ENCODE measurements at regions not wholly inside any gene's neighbourhood (a gene's known extent, or its start where the extent isn't known, plus 50 kb on each side); places are given as distances from the start of the nearest gene placed in this dataset.

- no peak for TF ChIP-seq CTCF (IDR thresholded peaks at IDR 0.05; ENCODE audit: insufficient read depth, low read depth, low read length, missing control alignments)
- no peak for DNase-seq (ENCODE audit: low read depth)
- H3K4me3 ChIP-seq (ENCODE audit: low read depth, low read length), result no peak overlapping the region
Observed at GRCh38 chr5:89199306-89199705, 316.3 kb upstream of the MEF2C start.

GRCh38 chr5:89191374-89191773 lies 308.4 kb upstream of the MEF2C start:
- no peak overlapping the region for H3K4me3 ChIP-seq (ENCODE audit: low read depth, low read length)
- no peak for DNase-seq (ENCODE audit: low read depth)
- no peak for TF ChIP-seq CTCF (IDR thresholded peaks at IDR 0.05; ENCODE audit: insufficient read depth, low read depth, low read length, missing control alignments)

DNA sequence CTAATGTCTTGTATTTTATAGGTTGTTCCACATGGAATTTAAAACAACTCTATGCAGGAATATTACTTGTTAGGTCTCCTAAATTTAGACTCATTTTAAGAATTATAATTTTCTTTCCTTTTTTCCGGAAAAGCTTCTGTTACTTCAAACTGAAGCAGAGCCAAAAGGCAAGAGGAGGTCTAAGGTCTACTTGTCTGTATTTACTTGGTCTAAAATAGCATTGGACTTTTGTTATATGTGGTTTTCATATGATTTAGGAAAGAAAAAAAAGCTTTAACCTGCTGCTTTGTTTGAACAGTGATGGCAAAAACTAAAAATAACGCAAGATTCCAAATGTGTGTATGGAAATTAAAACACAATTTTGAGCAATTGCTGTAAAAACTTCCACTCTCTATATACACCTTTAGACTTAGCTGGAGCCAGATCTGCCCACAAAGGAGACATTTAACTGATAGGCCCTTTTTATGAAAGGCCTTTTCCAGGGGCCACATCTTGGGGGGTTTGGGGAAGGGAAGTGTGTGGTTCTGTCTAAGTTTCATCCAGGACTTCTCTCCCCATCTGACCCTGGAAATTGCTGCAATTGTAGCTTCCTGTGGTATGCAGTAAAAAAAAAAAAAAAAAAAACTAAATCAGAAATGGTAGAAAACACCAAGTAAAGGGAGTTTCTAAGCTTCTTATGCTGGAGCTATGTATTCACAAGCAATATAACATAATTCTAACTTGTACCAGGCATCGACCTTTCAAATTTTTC lies 307.7 kb upstream of the MEF2C start:
- no peak overlapping the region for H3K4me3 ChIP-seq (ENCODE audit: low read depth, low read length)
- TF ChIP-seq CTCF (IDR thresholded peaks at IDR 0.05; ENCODE audit: insufficient read depth, low read depth, low read length, missing control alignments), result no peak
- no peak for DNase-seq (ENCODE audit: low read depth)

- no peak for TF ChIP-seq CTCF (IDR thresholded peaks at IDR 0.05; ENCODE audit: insufficient read depth, low read depth, low read length, missing control alignments)
- H3K4me3 ChIP-seq (ENCODE audit: low read depth, low read length), result no peak overlapping the region
- no peak for DNase-seq (ENCODE audit: low read depth)
Observed at GRCh38 chr5:89187883-89188465, 305.0 kb upstream of the MEF2C start.

DNA sequence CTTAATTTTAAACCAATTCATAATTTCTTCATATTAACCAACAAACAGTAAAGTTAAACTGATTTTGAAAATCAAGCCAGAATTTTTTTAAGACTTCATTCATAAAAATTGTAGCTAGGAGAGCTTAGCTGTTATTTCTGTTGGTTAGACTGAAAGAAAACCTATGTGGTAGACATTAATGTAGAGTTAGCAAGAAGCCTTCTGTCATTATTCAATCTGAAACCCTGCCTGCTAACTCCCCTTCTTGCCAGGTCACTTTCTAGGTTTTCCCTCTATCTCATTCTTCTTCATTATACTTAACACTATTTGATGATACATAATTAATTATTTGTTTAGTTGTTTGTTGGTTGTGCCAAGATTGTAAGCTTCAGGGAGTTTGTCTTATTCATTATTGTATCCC lies 304.3 kb upstream of the MEF2C start:
- no peak for TF ChIP-seq CTCF (IDR thresholded peaks at IDR 0.05; ENCODE audit: insufficient read depth, low read depth, low read length, missing control alignments)
- H3K4me3 ChIP-seq (ENCODE audit: low read depth, low read length), result no peak overlapping the region
- no peak for DNase-seq (ENCODE audit: low read depth)

GRCh38 chr5:89181546-89181945 lies 298.6 kb upstream of the MEF2C start:
- H3K4me3 ChIP-seq (ENCODE audit: low read depth, low read length), result no peak overlapping the region
- no peak for TF ChIP-seq CTCF (IDR thresholded peaks at IDR 0.05; ENCODE audit: insufficient read depth, low read depth, low read length, missing control alignments)
- DNase-seq (ENCODE audit: low read depth), result no peak

GRCh38 chr5:89179731-89180130 lies 296.7 kb upstream of the MEF2C start:
- H3K4me3 ChIP-seq (ENCODE audit: low read depth, low read length), result no peak overlapping the region
- no peak for TF ChIP-seq CTCF (IDR thresholded peaks at IDR 0.05; ENCODE audit: insufficient read depth, low read depth, low read length, missing control alignments)
- no peak for DNase-seq (ENCODE audit: low read depth)

Measured in GM12865 (cell line).